ENCODE measurements at regions not wholly inside any gene's neighbourhood (a gene's known extent, or its start where the extent isn't known, plus 50 kb on each side); places are given as distances from the start of the nearest gene placed in this dataset.

- TF ChIP-seq CTCF (IDR thresholded peaks at IDR 0.05; ENCODE audit: low read depth, low read length, missing input control): no peak
- TF ChIP-seq TAF1 (conservative IDR thresholded peaks at IDR 0.05): no peak
- no peak for TF ChIP-seq HNF4A (conservative IDR thresholded peaks at IDR 0.05)
- no peak for TF ChIP-seq ATF3 (IDR thresholded peaks at IDR 0.05)
- no peak for TF ChIP-seq MAX (IDR thresholded peaks at IDR 0.05)
- TF ChIP-seq FOXA2 (IDR thresholded peaks at IDR 0.05): no peak
- TF ChIP-seq JUND (IDR thresholded peaks at IDR 0.05): no peak
- TF ChIP-seq YY1 (IDR thresholded peaks at IDR 0.05): no peak
- no peak for TF ChIP-seq RAD21 (IDR thresholded peaks at IDR 0.05)
- no peak for TF ChIP-seq SP1 (IDR thresholded peaks at IDR 0.05)
- TF ChIP-seq ZBTB33 (IDR thresholded peaks at IDR 0.05): no peak
- TF ChIP-seq NR2F2 (IDR thresholded peaks at IDR 0.05): no peak
- TF ChIP-seq FOXA1 (IDR thresholded peaks at IDR 0.05): no peak
- TF ChIP-seq GABPA (IDR thresholded peaks at IDR 0.05 in 1 of 2, conservative IDR thresholded peaks at IDR 0.05 in 1 of 2): no peak
Measured at GRCh38 chr4:96228463-96228862, 388.6 kb downstream of the PDHA2 start.

All from liver (tissue), 3 donors.